ENCODE measurements at regions not wholly inside any gene's neighbourhood (a gene's known extent, or its start where the extent isn't known, plus 50 kb on each side); places are given as distances from the start of the nearest gene placed in this dataset.

- TF ChIP-seq CTCF (IDR thresholded peaks at IDR 0.05; ENCODE audit: low read depth, low read length, missing control alignments): no peak
- no peak overlapping the region for H3K4me3 ChIP-seq (ENCODE audit: low read depth, low read length)
- in situ Hi-C loops (cut with HindIII; ENCODE audit: low sequenced_read_pairs): no loop called here
- DNase-seq (ENCODE audit: low read depth): no peak
Observed at GRCh38 chr9:107890921-107891465, 401.4 kb upstream of the KLF4 start.

- no peak for TF ChIP-seq CTCF (IDR thresholded peaks at IDR 0.05; ENCODE audit: low read depth, low read length, missing control alignments)
- in situ Hi-C loops (cut with HindIII; ENCODE audit: low sequenced_read_pairs): no loop called here
- H3K4me3 ChIP-seq (ENCODE audit: low read depth, low read length): no peak overlapping the region
- no peak for DNase-seq (ENCODE audit: low read depth)
Observed at GRCh38 chr9:107888773-107889227, 399.2 kb upstream of the KLF4 start.

GRCh38 chr9:107886826-107887225, 397.3 kb upstream of the KLF4 start:
- H3K4me3 ChIP-seq (ENCODE audit: low read depth, low read length): no peak overlapping the region
- DNase-seq (ENCODE audit: low read depth): no peak
- TF ChIP-seq CTCF (IDR thresholded peaks at IDR 0.05; ENCODE audit: low read depth, low read length, missing control alignments): no peak
- in situ Hi-C loops (cut with HindIII; ENCODE audit: low sequenced_read_pairs): no loop called here

- DNase-seq (ENCODE audit: low read depth): no peak
- in situ Hi-C loops (cut with HindIII; ENCODE audit: low sequenced_read_pairs): no loop called here
- no peak for TF ChIP-seq CTCF (IDR thresholded peaks at IDR 0.05; ENCODE audit: low read depth, low read length, missing control alignments)
- no peak overlapping the region for H3K4me3 ChIP-seq (ENCODE audit: low read depth, low read length)
Observed at GRCh38 chr9:107883496-107884124, 394.0 kb upstream of the KLF4 start.

GRCh38 chr9:107881626-107882300, 392.2 kb upstream of the KLF4 start:
- no peak for TF ChIP-seq CTCF (IDR thresholded peaks at IDR 0.05; ENCODE audit: low read depth, low read length, missing control alignments)
- H3K4me3 ChIP-seq (ENCODE audit: low read depth, low read length): no peak overlapping the region
- in situ Hi-C loops (cut with HindIII; ENCODE audit: low sequenced_read_pairs): no loop called here
- no peak for DNase-seq (ENCODE audit: low read depth)

- DNase-seq (ENCODE audit: low read depth): no peak
- no peak overlapping the region for H3K4me3 ChIP-seq (ENCODE audit: low read depth, low read length)
- in situ Hi-C loops (cut with HindIII; ENCODE audit: low sequenced_read_pairs): no loop called here
- no peak for TF ChIP-seq CTCF (IDR thresholded peaks at IDR 0.05; ENCODE audit: low read depth, low read length, missing control alignments)
Observed at GRCh38 chr9:107878462-107878861, 388.9 kb upstream of the KLF4 start.

Measured in astrocyte of the cerebellum (primary cell).